GM12891 (cell line): ENCODE measurements at regions not wholly inside any gene's neighbourhood (a gene's known extent, or its start where the extent isn't known, plus 50 kb on each side); places are given as distances from the start of the nearest gene placed in this dataset.

Experiments
- PAX5 ChIP-seq: IDR thresholded peaks from 2 replicates; pipeline ENCODE4 v1.6.1; 2011; ENCODE audit warnings: low read length, moderate library complexity, mild to moderate bottlenecking; ENCODE audit not compliant: insufficient read depth, severe bottlenecking
- POLR2A ChIP-seq: IDR thresholded peaks from 2 replicates; pipeline ENCODE4 v1.6.1; 2011; ENCODE audit warnings: low read depth, low read length, control low read depth
- POLR2AphosphoS5 ChIP-seq: IDR thresholded peaks from 2 replicates; pipeline ENCODE4 v1.6.1; 2011; ENCODE audit warnings: low read depth, low read length, control low read depth
- POU2F2 ChIP-seq: IDR thresholded peaks from 2 replicates; pipeline ENCODE4 v1.6.1; 2011; ENCODE audit warnings: low read depth, mild to moderate bottlenecking, control low read depth, low read length, moderate library complexity
- TAF1 ChIP-seq: IDR thresholded peaks from 2 replicates; pipeline ENCODE4 v1.6.1; 2011; ENCODE audit warnings: low read depth, low read length, control low read depth

- TF ChIP-seq TAF1: no peak
- no peak for TF ChIP-seq POLR2AphosphoS5
- TF ChIP-seq POLR2A: no peak
- no peak for TF ChIP-seq PAX5
- TF ChIP-seq POU2F2: no peak
These were observed 283.6 kb downstream of the RBM43 start for GRCh38 chr2:150978053-150978452.
